Endothelial cell of hepatic sinusoid (primary cell): ENCODE measurements at regions not wholly inside any gene's neighbourhood (a gene's known extent, or its start where the extent isn't known, plus 50 kb on each side); places are given as distances from the start of the nearest gene placed in this dataset.

Experiments used
- in situ Hi-C: cut with HindIII; loops from 2 replicates; pipeline ENCODE4 v1.10.0; 2017; ENCODE audit warnings: low sequenced_read_pairs

DNA sequence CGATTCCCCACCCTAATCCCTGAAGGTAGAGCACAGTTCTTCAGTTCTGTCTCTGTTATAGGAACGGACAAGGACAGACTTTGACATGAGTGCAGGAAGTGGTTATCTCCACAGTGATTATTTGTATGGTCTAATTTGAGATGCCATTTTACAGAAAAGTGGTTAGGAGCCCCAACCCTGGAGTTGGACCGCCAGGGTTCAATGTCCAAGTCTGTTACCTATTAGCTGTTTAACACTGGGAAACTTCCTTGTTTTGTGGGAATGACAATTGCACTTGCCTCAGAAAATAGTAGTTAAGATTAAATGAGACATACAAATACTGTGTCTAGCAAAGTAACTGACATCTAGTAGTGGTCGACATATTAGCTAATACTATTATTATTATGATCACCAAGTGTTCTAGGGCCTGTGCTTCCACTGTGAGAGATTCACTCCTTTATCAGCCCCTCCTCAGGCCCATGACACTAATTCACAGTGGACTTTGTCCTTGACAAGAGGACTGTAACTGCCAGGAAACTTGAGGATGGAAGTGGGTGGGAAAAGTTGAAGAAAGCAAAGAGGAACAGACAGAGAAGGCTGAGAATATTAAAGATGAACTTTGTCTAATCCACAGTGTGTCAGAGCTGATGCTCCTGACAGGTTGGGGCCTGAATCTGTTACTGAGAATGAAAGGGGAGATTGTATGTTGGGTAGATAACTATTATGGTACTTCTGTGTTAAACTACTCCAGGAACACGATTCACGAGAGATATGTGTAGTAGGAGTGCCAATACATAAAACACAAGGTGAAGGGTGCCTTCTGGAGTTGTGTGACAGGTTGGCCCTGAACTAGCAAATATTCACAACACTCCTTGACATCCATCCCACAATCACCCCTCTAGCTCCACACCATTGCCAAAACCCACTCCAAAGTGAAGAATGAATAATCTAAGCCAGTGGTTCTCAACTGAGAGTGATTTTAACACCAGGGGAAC, 66.4 kb downstream of the TAC1 start:
- in situ Hi-C loops: loop anchor here (10.0 kb wide), 1 partner anchor 54 kb away; no protein-coding TSS in a partner anchor

DNA sequence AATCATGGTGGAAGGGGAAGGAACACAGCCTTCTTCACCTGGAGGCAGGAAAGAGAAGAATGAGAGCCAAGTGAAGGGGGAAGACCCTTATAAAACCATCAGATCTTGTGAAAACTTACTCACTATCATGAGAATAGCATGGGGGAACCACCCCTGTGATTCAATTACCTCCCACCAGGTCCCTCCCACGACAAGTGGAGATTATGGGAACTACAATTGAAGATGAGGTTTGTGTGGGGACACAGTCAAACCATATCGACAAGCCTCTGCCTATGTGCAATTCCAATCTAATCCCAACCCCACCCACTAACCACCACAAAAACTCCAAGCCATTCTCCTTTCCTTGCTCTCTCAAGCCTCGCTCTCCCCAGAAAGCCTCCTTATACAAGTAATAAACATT, 69.2 kb downstream of the TAC1 start:
- in situ Hi-C loops: no loop called here
